Right atrium auricular region (tissue), 2 donors: ENCODE measurements at regions not wholly inside any gene's neighbourhood (a gene's known extent, or its start where the extent isn't known, plus 50 kb on each side); places are given as distances from the start of the nearest gene placed in this dataset.

Experiments
- DNase-seq: peaks from one replicate; pipeline ENCODE4 v3.0.0-alpha.2; 2019; ENCODE audit warnings: low spot score
- H3K27ac ChIP-seq, 2 donors: fragments of 200-600 bp; sonication (generic); 1 replicate in 1 of 2; 2 replicates in 1 of 2; pipeline ENCODE4 v1.5.1; 2016 to 2019
- H3K27me3 ChIP-seq, 2 donors: fragments of 200-600 bp; sonication (generic); one replicate each; pipeline versions ENCODE4 v1.5.1 to v1.6.0; 2017 to 2019
- H3K36me3 ChIP-seq: fragments of 200-600 bp; sonication (generic); one replicate; pipeline ENCODE4 v1.5.1; 2016
- H3K4me1 ChIP-seq, 2 donors: fragments of 200-600 bp; sonication (generic); one replicate each; pipeline versions ENCODE4 v1.5.1 to v1.6.0; 2017 to 2019
- H3K4me3 ChIP-seq, 2 donors: fragments of 200-600 bp; sonication (generic); 1 replicate in 1 of 2; 2 replicates in 1 of 2; pipeline ENCODE4 v1.5.1; 2017 to 2019; ENCODE audit warnings: mild to moderate bottlenecking in 1 of 2, moderate library complexity in 1 of 2
- H3K9me3 ChIP-seq, 2 donors: fragments of 200-600 bp; sonication (generic); one replicate each; pipeline ENCODE4 v1.5.1; 2019
- TF ChIP-seq, protein P1 (sequence below), 2 donors: fragments of 200-600 bp; sonication (generic); IDR thresholded peaks; one replicate each; pipeline ENCODE4 v1.5.1; 2019; ENCODE audit warnings: antibody characterized with exemption in 2 of 2

- Histone ChIP-seq H3K4me3 (no peak overlapping the region), H3K27ac (no peak overlapping the region), H3K9me3 (peaks cover 0 to 6% of the 10 kb centered on the region in 2 donors), H3K4me1 (no peaks in the 10 kb centered on the region), H3K36me3 (no peaks in the 10 kb centered on the region), H3K27me3 (no peaks in the 10 kb centered on the region)
- DNase-seq, result no peak
- TF ChIP-seq, protein P1, sequence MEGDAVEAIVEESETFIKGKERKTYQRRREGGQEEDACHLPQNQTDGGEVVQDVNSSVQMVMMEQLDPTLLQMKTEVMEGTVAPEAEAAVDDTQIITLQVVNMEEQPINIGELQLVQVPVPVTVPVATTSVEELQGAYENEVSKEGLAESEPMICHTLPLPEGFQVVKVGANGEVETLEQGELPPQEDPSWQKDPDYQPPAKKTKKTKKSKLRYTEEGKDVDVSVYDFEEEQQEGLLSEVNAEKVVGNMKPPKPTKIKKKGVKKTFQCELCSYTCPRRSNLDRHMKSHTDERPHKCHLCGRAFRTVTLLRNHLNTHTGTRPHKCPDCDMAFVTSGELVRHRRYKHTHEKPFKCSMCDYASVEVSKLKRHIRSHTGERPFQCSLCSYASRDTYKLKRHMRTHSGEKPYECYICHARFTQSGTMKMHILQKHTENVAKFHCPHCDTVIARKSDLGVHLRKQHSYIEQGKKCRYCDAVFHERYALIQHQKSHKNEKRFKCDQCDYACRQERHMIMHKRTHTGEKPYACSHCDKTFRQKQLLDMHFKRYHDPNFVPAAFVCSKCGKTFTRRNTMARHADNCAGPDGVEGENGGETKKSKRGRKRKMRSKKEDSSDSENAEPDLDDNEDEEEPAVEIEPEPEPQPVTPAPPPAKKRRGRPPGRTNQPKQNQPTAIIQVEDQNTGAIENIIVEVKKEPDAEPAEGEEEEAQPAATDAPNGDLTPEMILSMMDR (IDR thresholded peaks at IDR 0.05), result no peak
Observed at GRCh38 chrX:3527166-3527565, 180.7 kb upstream of the MXRA5 start.

DNA sequence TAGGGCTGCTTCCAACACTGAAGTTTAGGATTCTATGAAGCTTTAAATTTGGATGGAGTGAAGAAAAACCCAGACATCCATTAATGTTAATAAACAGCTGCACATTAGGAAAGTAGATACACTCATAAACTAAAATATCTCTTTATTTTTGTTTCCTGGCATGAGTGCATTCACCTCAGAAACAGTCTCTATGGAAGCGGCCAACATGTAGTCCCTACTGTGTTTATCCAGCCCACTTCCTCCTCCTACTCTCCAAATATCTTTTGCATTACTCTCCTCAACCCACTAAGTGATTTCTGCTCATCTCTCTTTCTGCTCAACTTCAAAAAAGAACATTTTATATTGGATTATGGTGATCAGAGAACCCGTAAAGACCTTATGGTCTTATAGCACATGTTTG lies 180.3 kb upstream of the MXRA5 start:
- TF ChIP-seq, protein P1 (IDR thresholded peaks at IDR 0.05), result no peak
- Histone ChIP-seq H3K4me1 (no peaks in the 10 kb centered on the region), H3K36me3 (no peaks in the 10 kb centered on the region), H3K27ac (no peak overlapping the region), H3K4me3 (no peak overlapping the region), H3K27me3 (no peaks in the 10 kb centered on the region), H3K9me3 (peaks cover 0 to 6% of the 10 kb centered on the region in 2 donors)
- DNase-seq, result no peak

DNA sequence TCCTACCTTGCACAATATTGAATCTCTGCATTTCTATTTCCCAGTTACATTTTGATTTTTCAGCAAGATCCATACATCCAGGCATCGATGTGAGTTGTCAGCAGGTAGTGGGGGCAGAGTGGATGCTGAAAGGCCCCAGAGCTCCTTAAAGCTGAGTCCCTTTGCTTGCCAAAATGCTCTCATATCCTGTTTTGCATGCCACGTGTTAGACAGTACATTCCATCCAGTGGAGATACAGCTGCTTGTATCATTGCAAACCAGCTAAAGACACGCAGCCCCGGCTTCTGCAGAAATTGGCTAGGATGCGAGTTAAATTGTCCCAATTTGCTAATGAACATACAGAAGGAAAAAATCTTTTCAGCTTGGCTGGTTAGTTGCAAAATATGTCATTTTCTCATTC lies 179.6 kb upstream of the MXRA5 start:
- Histone ChIP-seq H3K4me3 (no peak overlapping the region), H3K36me3 (no peaks in the 10 kb centered on the region), H3K9me3 (peaks cover 0 to 6% of the 10 kb centered on the region in 2 donors), H3K27ac (no peak overlapping the region), H3K4me1 (no peaks in the 10 kb centered on the region), H3K27me3 (no peaks in the 10 kb centered on the region)
- TF ChIP-seq, protein P1 (IDR thresholded peaks at IDR 0.05), result no peak
- no peak for DNase-seq

- TF ChIP-seq, protein P1 (IDR thresholded peaks at IDR 0.05), result no peak
- Histone ChIP-seq H3K27me3 (no peaks in the 10 kb centered on the region), H3K27ac (no peak overlapping the region), H3K4me1 (no peaks in the 10 kb centered on the region), H3K9me3 (no peaks in the 10 kb centered on the region), H3K36me3 (no peaks in the 10 kb centered on the region), H3K4me3 (no peak overlapping the region)
- no peak for DNase-seq
Observed at GRCh38 chrX:3522101-3522650, 175.7 kb upstream of the MXRA5 start.

- Histone ChIP-seq H3K36me3 (no peaks in the 10 kb centered on the region), H3K4me3 (no peak overlapping the region), H3K4me1 (no peaks in the 10 kb centered on the region), H3K27me3 (no peaks in the 10 kb centered on the region), H3K9me3 (no peaks in the 10 kb centered on the region), H3K27ac (no peak overlapping the region)
- DNase-seq, result no peak
- TF ChIP-seq, protein P1 (IDR thresholded peaks at IDR 0.05), result no peak
Observed at GRCh38 chrX:3521396-3521795, 174.9 kb upstream of the MXRA5 start.

- Histone ChIP-seq H3K27ac (no peak overlapping the region), H3K9me3 (no peaks in the 10 kb centered on the region), H3K36me3 (no peaks in the 10 kb centered on the region), H3K27me3 (no peaks in the 10 kb centered on the region), H3K4me1 (no peaks in the 10 kb centered on the region), H3K4me3 (no peak overlapping the region)
- TF ChIP-seq, protein P1 (IDR thresholded peaks at IDR 0.05), result no peak
- no peak for DNase-seq
Observed at GRCh38 chrX:3520982-3521381, 174.5 kb upstream of the MXRA5 start.
